ENCODE measurements at regions not wholly inside any gene's neighbourhood (a gene's known extent, or its start where the extent isn't known, plus 50 kb on each side); places are given as distances from the start of the nearest gene placed in this dataset.

- no peak for DNase-seq (ENCODE audit: low spot score)
These were observed 163.6 kb upstream of the VRK2 start for GRCh38 chr2:57882895-57883515.

- DNase-seq (ENCODE audit: low spot score): no peak
These were observed 162.3 kb upstream of the VRK2 start for GRCh38 chr2:57884281-57884680.

GRCh38 chr2:57885742-57886141, 160.9 kb upstream of the VRK2 start:
- DNase-seq (ENCODE audit: low spot score): no peak

GRCh38 chr2:57886161-57886786, 160.3 kb upstream of the VRK2 start:
- DNase-seq (ENCODE audit: low spot score): no peak

GRCh38 chr2:57888463-57888862, 158.1 kb upstream of the VRK2 start:
- DNase-seq (ENCODE audit: low spot score): no peak

GRCh38 chr2:57890464-57890863, 156.1 kb upstream of the VRK2 start:
- DNase-seq (ENCODE audit: low spot score): no peak

GRCh38 chr2:57891086-57891712, 155.4 kb upstream of the VRK2 start:
- DNase-seq (ENCODE audit: low spot score): no peak

- DNase-seq (ENCODE audit: low spot score): no peak
These were observed 153.7 kb upstream of the VRK2 start for GRCh38 chr2:57892920-57893319.

GRCh38 chr2:57893347-57893746, 153.3 kb upstream of the VRK2 start:
- no peak for DNase-seq (ENCODE audit: low spot score)

GRCh38 chr2:57893786-57894185, 152.8 kb upstream of the VRK2 start:
- no peak for DNase-seq (ENCODE audit: low spot score)

- DNase-seq (ENCODE audit: low spot score): no peak
These were observed 152.2 kb upstream of the VRK2 start for GRCh38 chr2:57894381-57894780.

GRCh38 chr2:57897920-57898319, 148.7 kb upstream of the VRK2 start:
- DNase-seq (ENCODE audit: low spot score): no peak

- DNase-seq (ENCODE audit: low spot score): no peak
These were observed 146.7 kb upstream of the VRK2 start for GRCh38 chr2:57899898-57900297.

- no peak for DNase-seq (ENCODE audit: low spot score)
These were observed 144.0 kb upstream of the VRK2 start for GRCh38 chr2:57902578-57902977.

GRCh38 chr2:57906152-57906732, 140.4 kb upstream of the VRK2 start:
- DNase-seq (ENCODE audit: low spot score): no peak

GRCh38 chr2:57907411-57907810, 139.2 kb upstream of the VRK2 start:
- DNase-seq (ENCODE audit: low spot score): no peak

- no peak for DNase-seq (ENCODE audit: low spot score)
These were observed 137.9 kb upstream of the VRK2 start for GRCh38 chr2:57908736-57909161.

GRCh38 chr2:57918126-57918525, 128.5 kb upstream of the VRK2 start:
- no peak for DNase-seq (ENCODE audit: low spot score)

- no peak for DNase-seq (ENCODE audit: low spot score)
These were observed 126.2 kb upstream of the VRK2 start for GRCh38 chr2:57920342-57920939.

- DNase-seq (ENCODE audit: low spot score): no peak
These were observed 111.9 kb upstream of the VRK2 start for GRCh38 chr2:57934659-57935058.

- DNase-seq (ENCODE audit: low spot score): no peak
These were observed 110.4 kb upstream of the VRK2 start for GRCh38 chr2:57936216-57936615.

GRCh38 chr2:57937456-57937855, 109.2 kb upstream of the VRK2 start:
- no peak for DNase-seq (ENCODE audit: low spot score)

- no peak for DNase-seq (ENCODE audit: low spot score)
These were observed 104.8 kb upstream of the VRK2 start for GRCh38 chr2:57941816-57942215.
